ENCODE measurements at regions not wholly inside any gene's neighbourhood (a gene's known extent, or its start where the extent isn't known, plus 50 kb on each side); places are given as distances from the start of the nearest gene placed in this dataset.

GRCh38 chr17:79503126-79503839, 107.6 kb downstream of the RBFOX3 start:
- DNase-seq (ENCODE audit: low read depth in 1 of 2, low spot score in 1 of 2), result no peak

- no peak for DNase-seq (ENCODE audit: low read depth in 1 of 2, low spot score in 1 of 2)
These were observed 108.9 kb downstream of the RBFOX3 start for GRCh38 chr17:79501910-79502309.

DNA sequence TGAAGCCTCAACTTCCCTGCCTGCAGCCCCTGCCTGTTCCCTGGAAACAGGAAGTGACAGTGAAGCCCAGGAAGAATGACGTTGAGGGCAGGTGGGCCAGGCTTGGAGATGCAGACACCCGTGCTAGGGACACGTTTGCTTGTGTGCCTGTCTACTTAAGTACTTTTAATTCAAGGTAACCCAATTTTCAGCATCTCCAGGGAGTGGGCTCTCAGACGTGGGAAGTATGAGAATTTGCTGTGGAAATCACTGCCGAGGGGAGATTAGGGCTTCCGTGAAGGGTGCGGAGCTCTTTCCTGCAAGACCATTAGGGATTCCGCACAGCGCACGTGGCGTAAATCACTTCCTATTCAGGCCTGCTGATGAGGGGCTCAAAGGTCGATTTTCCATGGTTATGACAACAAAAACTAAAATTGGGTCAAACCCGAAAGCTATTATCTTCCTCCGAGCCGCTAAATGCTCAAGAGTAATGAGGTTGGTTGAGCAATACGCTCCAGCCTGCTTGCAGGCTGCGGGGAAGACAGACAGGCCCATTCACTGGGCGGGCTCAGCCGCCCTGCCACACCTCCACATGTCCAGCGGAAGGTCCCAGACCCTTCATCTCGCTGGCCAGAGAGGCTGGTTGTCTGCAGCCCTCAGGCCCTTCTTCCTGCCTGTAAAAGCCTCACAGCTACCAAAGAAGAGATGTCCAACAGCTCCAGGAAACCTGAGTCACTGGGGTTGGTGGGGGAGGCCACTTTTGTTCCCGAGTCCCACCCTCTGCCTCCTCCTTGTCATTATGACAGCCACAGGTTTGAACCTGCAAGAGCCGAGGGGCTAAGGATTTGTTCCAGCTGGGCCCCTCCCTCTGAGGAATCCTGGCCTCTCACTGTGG, 109.9 kb downstream of the RBFOX3 start:
- no peak for DNase-seq (ENCODE audit: low read depth in 1 of 2, low spot score in 1 of 2)

DNA sequence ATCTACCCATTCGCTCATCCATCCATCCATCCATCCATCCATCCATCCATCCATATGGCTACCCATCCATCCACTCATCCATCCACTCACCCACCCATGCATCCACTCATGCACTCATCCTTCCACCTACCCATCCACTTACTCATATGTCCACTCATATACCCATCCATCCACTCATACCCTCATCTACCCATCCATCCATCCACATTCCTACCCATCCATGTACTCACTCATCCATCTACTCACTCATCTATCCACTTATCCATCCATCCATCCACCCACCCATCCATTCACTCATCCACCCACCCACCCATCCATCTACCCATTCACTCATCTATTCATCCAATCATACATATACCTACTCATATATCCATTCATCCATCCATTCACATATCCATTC, 112.0 kb downstream of the RBFOX3 start:
- DNase-seq (ENCODE audit: low read depth in 1 of 2, low spot score in 1 of 2), result no peak

DNA sequence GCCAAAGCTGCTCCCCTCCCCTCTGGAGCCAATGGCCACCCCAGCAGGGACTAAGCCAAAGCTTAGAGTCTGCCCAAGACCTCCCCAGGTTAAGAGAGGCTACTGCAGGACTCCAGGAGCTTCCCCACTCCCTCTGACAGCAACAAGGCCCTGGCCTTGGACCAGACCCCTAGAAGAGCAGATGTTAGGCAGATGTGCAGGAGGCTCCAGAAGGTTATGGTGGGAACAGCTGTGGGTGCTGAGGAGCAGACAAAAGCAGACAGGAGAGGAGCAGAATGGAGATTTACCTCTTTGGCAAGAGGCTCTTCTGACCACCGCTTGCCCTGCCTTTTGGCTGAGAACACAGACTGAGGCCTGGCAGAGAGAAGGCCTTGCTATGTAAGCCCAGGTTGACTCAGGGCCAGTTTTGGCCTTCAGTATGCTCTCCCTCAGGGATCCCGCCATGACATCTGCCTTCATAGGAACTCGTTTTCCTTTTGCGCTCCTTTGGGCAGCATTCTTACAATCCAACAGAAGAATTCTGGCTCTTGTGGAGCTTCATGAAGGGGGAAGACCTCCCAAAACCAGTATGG, 113.0 kb downstream of the RBFOX3 start:
- no peak for DNase-seq (ENCODE audit: low read depth in 1 of 2, low spot score in 1 of 2)

GRCh38 chr17:79496422-79497005, 114.3 kb downstream of the RBFOX3 start:
- DNase-seq (ENCODE audit: low read depth in 1 of 2, low spot score in 1 of 2), result no peak

DNA sequence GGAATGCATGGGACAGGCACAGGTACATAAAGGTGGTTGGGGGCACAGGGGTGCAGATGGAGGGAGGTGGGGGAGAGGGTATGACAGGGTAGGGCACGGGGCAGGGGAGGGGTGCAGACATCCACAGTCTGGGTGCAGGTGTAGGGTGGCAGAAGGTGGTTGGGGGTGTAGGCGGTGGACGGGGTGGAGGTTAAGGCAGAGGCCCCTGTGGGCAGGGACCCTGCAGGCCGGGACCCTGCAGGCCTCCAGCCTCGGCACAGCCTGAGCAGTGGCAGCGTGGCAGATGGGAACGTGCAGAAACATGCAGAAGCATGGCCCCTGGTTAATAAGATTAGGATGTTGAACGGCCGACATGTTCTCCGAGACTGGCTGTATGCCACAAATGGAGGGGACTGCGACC, 115.2 kb downstream of the RBFOX3 start:
- no peak for DNase-seq (ENCODE audit: low read depth in 1 of 2, low spot score in 1 of 2)

DNA sequence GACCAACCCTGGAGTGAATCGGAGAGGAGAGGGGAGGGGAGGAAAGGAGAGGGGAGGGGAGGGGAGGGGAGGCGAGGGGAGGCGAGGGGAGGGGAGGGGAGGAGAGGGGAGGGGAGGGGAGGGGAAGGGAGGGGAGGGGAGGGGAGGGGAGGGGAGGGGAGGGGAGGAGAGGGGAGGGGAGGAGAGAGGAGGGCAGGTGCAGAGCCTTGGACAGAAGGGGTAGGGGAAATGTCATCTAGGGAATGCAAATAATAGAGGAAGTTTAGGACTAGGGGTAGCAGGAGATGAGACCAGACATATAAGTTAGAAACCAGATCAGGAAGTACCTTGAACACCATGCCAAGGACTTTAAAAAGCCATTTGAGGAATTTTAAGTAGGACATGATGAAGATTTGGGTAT, 119.8 kb downstream of the RBFOX3 start:
- DNase-seq (ENCODE audit: low read depth in 1 of 2, low spot score in 1 of 2), result no peak

GRCh38 chr17:79490530-79490929, 120.3 kb downstream of the RBFOX3 start:
- no peak for DNase-seq (ENCODE audit: low read depth in 1 of 2, low spot score in 1 of 2)

GRCh38 chr17:79487149-79487548, 123.7 kb downstream of the RBFOX3 start:
- DNase-seq (ENCODE audit: low read depth in 1 of 2, low spot score in 1 of 2), result no peak

DNA sequence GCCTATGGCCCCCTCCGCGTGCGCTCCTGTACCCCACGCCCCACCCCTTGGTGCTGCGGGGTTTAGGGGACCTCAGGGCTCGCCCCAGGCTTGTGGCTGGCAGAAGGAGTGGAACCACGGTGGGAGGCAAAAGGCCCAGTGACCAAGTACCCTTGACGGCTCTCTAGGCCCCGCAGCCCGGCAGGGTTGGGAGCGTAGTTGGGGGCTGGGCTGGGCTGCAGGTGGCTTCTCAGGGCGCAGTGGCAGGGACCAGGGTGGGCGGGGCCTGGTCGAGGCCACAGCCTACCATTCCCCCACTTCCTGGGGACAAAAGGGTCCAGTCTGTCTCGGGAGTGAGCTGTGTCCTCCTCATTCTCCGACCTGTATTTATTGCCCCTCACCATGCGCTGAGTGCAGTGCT, 124.9 kb downstream of the RBFOX3 start:
- DNase-seq (ENCODE audit: low read depth in 1 of 2, low spot score in 1 of 2), result no peak

GRCh38 chr17:79485419-79485985, 125.3 kb downstream of the RBFOX3 start:
- no peak for DNase-seq (ENCODE audit: low read depth in 1 of 2, low spot score in 1 of 2)

DNA sequence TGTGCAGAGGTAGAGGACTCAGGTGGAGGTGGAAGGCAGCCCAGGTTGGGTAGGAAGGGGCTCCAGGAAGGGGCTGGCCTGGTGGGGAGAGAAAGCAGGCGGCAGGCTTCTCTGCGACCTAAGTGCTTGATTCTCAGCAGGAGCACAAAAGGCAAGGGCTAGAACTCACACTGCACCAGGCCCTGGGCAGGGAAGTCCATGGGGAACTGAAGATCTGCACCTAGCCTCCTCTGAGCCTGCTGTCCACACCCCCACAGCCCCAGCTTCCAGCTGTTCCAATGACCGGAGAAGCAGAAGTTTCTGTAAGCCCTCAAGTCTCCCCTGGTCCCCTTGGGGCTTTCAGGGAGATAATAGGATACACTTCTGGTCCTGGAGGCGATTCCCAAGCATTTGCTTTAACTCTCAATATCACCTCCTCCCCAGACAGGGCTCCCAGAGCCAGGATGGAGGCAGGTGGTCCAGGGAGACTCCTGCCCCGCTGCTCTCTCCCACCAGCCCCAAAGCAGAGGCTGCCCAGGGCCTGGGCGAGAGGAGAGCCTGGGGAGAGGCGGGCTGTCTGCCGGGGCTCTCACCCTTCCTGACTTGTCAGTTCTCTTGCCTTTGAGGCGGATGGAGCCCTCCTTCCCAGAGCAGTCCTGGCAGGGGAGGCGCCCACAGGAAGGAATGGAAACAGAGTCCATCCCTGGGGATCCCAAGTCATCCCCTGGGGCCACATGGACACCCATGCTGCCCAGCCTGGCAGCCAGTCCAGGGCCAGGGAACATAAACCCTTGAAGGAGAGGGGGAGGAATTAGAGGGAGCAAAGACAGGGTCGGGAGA, 126.0 kb downstream of the RBFOX3 start:
- no peak for DNase-seq (ENCODE audit: low read depth in 1 of 2, low spot score in 1 of 2)

- DNase-seq (ENCODE audit: low read depth in 1 of 2, low spot score in 1 of 2), result no peak
These were observed 127.0 kb downstream of the RBFOX3 start for GRCh38 chr17:79483842-79484241.

DNA sequence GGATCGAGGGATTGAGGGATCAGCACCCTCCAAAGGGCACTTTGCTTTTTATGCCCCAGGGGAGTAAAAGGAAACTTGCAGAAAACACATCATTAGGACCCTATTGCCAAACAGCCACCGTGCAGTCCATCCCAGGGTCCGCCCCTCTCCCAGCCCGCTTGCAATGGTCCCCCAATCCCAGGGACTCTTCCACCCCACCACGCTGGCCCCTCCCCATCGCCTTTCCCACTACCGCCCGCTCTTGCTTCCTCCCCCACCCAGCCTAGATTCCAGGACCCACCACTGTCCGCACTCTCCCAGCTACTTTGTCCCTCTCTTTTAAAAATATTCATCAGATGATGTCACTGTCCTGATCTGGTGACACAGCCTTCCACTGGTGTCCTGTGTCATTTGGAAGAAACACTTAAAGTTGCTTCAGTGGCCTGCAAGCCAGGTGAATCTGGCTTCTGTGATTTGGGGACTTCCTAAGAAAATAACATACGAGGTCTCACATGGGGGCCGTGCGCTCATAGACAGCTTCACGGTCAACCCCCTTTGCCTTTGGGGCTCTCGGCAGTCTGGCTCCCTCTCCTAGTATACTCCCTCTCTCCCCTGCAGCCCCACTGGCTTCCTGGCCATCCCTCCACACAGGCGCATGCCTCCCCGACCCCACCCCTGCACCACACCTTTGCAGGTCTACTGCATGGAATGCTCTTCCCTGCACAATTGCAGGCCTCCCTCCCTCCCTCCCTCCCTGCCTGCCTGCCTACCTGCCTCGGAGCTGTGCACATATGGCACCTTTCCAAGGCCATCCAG, 127.9 kb downstream of the RBFOX3 start:
- no peak for DNase-seq (ENCODE audit: low read depth in 1 of 2, low spot score in 1 of 2)

DNA sequence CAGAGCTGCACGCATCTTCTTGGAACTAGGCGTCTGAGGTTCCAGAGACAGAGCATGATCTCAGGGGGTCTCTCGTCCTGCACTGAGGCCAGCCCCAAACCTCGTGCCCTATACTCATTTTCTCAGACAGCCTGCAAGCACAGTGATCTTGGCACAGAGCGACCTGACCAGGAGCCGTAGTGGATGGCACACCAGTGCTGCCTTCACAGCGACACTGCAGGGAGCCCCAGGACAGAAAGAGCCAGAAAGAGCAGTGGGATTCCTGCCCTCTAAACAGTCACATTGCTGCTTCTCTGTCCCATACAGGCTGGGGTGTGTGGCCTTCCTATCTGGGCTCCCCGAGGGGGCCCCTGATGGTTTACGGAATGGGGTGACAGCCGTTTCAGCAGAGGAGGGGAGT, 131.0 kb downstream of the RBFOX3 start:
- no peak for DNase-seq (ENCODE audit: low read depth in 1 of 2, low spot score in 1 of 2)

- DNase-seq (ENCODE audit: low read depth in 1 of 2, low spot score in 1 of 2), result no peak
These were observed 132.0 kb downstream of the RBFOX3 start for GRCh38 chr17:79478841-79479240.

GRCh38 chr17:79478051-79478461, 132.8 kb downstream of the RBFOX3 start:
- DNase-seq (ENCODE audit: low read depth in 1 of 2, low spot score in 1 of 2), result no peak

DNA sequence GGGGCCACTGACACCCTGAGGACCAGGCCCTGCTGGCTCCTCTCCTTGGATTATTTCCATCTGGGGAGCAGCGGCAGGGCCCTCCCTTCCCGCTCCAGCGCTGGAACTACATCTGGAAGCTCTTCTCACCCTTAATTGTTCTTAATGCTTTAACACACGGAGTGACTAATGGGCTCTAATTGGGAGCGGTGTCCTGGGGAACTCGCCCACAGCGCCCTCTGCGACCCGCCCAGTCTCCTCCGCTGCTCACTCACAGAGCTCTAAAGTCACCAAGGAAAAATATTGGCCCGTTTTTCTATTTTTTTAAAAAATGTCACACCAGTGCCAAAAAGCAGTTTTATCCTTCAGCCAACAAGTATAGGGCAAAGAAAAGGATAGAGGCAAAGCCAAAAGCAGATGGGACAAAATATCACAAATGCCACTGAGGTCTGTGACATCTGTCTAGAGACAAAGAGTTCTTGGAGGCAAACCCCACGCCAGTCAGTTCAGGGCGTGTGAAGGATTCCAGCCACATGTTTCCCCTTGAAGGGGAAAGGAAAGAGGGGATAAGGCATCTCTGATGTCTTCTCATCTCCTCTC, 134.7 kb downstream of the RBFOX3 start:
- no peak for DNase-seq (ENCODE audit: low read depth in 1 of 2, low spot score in 1 of 2)

Measured in activated CD4-positive, alpha-beta T cell treated with anti-CD3 and anti-CD28 coated beads, Interleukin-2, amount 50 U/mL, for 24 hours (primary cell).